Ovary (tissue), 3 donors: ENCODE measurements at regions not wholly inside any gene's neighbourhood (a gene's known extent, or its start where the extent isn't known, plus 50 kb on each side); places are given as distances from the start of the nearest gene placed in this dataset.

Experiments used
- POLR2A ChIP-seq: fragments of 450-650 bp; IDR thresholded peaks from one replicate; pipeline ENCODE4 v1.6.1; 2017; ENCODE audit warnings: antibody characterized with exemption, mild to moderate bottlenecking, moderate library complexity
- TF ChIP-seq, protein P1 (sequence below), 3 donors: fragments of 450-650 bp in 2 of 3; fragments of 200-600 bp in 1 of 3; IDR thresholded peaks; one replicate each; pipeline versions ENCODE4 v1.5.1 to v1.8.0; 2016 to 2022; ENCODE audit warnings: antibody characterized with exemption in 3 of 3, mild to moderate bottlenecking in 1 of 3
- donor health status: DM: no; HTN: no; CAD: no.

DNA sequence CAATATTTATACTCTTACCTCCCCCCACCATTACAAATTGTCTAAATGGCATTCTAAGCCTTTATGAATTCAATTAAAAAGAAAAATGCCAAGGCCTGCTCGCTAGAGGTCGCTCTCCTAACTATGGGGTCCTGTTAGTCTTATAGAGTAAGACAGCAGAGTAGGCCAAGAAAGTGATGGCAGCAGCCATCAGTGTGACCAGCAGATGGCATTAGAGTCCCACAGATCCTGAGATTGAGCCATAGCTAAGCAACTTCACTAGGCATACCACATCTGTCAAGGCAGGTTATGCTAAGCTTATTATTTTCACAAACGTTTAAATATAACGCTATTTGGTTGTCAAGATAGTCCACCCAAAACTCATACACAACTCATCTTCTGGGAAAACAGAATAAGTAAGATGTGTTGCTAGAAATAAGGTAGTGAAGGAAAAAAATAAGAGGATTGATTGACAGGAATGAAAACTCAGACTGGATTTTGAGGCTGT is 57.6 kb upstream of the SCAF8 start:
- TF ChIP-seq, protein P1, sequence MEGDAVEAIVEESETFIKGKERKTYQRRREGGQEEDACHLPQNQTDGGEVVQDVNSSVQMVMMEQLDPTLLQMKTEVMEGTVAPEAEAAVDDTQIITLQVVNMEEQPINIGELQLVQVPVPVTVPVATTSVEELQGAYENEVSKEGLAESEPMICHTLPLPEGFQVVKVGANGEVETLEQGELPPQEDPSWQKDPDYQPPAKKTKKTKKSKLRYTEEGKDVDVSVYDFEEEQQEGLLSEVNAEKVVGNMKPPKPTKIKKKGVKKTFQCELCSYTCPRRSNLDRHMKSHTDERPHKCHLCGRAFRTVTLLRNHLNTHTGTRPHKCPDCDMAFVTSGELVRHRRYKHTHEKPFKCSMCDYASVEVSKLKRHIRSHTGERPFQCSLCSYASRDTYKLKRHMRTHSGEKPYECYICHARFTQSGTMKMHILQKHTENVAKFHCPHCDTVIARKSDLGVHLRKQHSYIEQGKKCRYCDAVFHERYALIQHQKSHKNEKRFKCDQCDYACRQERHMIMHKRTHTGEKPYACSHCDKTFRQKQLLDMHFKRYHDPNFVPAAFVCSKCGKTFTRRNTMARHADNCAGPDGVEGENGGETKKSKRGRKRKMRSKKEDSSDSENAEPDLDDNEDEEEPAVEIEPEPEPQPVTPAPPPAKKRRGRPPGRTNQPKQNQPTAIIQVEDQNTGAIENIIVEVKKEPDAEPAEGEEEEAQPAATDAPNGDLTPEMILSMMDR (IDR thresholded peaks at IDR 0.05) = peak; percentile 95 to 98 (median 98)
- no peak for TF ChIP-seq POLR2A
